Esophagus squamous epithelium (tissue), 4 donors: ENCODE measurements at regions not wholly inside any gene's neighbourhood (a gene's known extent, or its start where the extent isn't known, plus 50 kb on each side); places are given as distances from the start of the nearest gene placed in this dataset.

Experiments used
- POLR2A ChIP-seq, 4 donors: fragments of 450-650 bp; IDR thresholded peaks; one replicate each; pipeline ENCODE4 v1.6.1; 2017; ENCODE audit warnings: antibody characterized with exemption in 4 of 4, mild to moderate bottlenecking in 4 of 4, moderate library complexity in 3 of 4
- TF ChIP-seq, protein P1 (sequence below), 6 experiments: fragments of 450-650 bp in 4 of 6; fragments of 200-600 bp in 2 of 6; sonication (generic) in 2 of 6; IDR thresholded peaks; one replicate each; pipeline ENCODE4 v1.5.1; 2016 to 2019; ENCODE audit warnings: antibody characterized with exemption in 6 of 6, mild to moderate bottlenecking in 4 of 6, moderate library complexity in 4 of 6

DNA sequence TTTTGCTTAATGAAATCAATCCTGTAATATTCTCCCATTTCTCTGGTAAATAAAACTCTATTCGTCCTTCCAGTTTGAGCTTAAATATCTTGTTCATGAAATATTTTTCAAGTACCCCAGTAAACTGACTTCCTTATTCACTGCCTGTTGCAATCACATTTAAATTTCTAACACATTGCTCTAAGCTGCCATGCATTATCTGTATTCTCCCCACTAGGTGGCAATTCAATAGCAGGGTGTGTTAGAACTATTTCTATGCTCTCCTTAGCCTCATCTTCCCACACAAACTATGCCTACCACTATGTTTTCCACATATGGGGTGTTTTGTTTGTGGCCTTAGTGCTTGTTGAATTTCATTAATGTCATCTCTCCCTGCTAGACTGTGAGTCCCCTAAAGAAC, 377.1 kb upstream of the HS3ST1 start:
- TF ChIP-seq POLR2A (IDR thresholded peaks at IDR 0.05), result no peak
- TF ChIP-seq, protein P1, sequence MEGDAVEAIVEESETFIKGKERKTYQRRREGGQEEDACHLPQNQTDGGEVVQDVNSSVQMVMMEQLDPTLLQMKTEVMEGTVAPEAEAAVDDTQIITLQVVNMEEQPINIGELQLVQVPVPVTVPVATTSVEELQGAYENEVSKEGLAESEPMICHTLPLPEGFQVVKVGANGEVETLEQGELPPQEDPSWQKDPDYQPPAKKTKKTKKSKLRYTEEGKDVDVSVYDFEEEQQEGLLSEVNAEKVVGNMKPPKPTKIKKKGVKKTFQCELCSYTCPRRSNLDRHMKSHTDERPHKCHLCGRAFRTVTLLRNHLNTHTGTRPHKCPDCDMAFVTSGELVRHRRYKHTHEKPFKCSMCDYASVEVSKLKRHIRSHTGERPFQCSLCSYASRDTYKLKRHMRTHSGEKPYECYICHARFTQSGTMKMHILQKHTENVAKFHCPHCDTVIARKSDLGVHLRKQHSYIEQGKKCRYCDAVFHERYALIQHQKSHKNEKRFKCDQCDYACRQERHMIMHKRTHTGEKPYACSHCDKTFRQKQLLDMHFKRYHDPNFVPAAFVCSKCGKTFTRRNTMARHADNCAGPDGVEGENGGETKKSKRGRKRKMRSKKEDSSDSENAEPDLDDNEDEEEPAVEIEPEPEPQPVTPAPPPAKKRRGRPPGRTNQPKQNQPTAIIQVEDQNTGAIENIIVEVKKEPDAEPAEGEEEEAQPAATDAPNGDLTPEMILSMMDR (IDR thresholded peaks at IDR 0.05), result peak in 5 of 6 experiments; percentile 23 to 53 (median 32)
